HG03520 (cell line): ENCODE measurements at regions not wholly inside any gene's neighbourhood (a gene's known extent, or its start where the extent isn't known, plus 50 kb on each side); places are given as distances from the start of the nearest gene placed in this dataset.

Source experiments
- ATAC-seq: cut with Tn5 transposase; IDR thresholded peaks from one replicate; pipeline ENCODE4 v1.9.1; 2021; ENCODE audit warnings: mild to moderate bottlenecking, moderate library complexity; ENCODE audit not compliant: unreplicated experiment

DNA sequence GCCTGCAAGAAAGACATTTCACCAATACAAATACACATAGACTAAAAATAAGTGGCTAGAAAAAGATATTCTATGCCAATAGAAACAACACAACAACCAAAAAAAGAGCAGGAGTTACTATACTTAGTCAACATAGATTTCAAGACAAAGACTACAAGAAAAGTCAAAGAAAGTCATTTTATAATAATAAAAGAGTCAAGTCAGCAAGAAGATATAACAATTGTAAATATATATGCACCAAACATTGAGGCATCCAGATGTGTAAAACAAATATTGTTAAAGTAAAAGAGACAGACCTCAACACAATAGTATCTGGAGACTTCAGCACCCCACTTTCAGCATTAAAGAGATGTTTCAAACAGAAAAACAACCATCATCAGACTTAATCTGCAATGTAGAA, 104.6 kb downstream of the AMY1C start:
- ATAC-seq = no peak

DNA sequence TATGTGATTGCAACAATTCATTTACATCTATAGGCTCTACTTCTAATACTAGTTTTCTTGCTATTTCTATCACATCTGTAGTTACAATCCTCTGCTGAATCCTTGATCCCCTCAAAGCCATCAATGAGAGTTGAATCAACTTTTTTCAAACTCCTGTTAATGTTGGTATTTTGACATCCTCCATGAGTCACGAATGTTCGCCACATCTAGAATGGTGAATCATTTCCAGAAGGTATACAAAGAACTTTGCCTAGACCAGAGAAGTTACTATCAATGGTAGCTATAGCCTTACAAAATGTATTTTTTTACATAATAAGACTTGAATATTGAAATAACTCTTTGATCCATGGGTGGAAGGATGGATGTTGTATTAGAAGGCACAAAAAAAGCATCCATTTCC, 110.0 kb downstream of the AMY1C start:
- ATAC-seq = no peak

DNA sequence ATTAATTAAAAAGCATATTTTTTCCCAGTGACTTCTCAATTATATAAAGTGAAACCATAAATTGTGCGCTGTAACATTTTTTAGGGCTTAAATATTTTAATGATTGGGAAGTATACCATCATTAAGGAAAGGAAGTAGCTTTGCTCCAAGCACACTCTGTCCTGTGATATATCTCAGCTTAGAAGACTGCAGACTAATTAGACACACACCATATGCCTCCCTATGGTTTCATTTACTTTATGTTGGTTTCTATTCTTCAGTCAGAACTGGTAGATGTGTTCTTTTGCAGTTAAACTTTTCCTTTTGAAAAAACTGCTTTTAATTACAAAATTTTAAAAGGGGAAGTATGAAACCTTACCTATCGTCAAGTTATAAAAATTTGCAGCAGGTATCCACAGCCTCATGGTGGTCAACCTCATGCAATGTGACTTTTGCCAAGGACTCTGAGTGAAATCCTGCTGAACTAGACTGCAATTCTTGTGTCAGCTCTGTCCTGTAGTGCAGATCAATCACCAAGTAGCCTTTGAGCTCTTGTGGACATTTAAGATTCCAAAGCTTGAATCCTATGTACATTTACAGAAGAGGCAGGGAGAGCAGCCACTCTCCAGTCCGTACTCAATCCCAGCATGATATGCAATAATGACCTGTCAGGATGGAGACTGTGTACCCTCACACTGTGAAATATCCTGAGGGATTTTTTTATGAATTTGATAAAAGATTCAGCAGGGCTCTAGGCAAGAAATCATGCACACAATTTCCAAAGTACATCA, 149.1 kb downstream of the AMY1C start:
- ATAC-seq = no peak

GRCh38 chr1:103900005-103900404, 150.3 kb downstream of the AMY1C start:
- ATAC-seq = no peak

DNA sequence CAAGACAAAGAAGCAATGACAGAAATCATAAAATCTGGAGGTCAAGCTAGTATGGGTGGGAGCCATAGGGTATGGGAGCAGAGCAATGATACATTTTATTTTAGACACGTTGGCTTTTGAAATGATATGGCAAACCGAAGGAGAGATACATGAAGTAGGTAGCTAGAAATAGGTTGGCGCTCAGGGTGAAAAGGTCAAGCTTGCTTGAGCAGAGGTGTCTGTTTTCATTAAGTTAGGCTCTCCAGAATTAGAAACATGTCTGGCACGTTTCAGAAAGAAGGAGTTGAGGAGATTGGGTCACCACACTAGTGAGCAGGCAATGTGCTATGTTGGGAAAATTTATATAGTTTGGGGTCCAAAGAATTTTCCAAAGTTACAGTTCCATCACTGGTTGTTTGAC, 151.4 kb downstream of the AMY1C start:
- no peak for ATAC-seq

GRCh38 chr1:103905363-103905762, 155.7 kb downstream of the AMY1C start:
- ATAC-seq = no peak

DNA sequence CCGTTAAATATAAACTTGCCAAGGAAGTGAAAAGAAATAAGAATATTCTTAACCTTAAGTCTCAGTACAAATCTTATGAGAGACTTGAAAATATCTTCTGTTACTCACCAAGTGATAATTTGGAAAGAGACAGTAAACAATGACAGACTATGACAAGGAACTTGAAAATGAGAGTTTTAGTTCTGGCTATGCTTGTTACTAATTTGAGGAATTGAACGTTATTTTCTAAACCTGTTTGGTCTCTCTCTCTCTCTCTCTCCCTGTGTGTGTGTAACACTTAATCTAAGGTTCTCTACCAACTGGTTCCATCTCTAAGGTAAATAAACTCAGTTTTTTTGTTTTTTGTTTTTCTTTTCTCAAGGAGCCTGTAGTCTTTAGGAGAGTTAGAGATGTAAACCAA, 161.8 kb downstream of the AMY1C start:
- ATAC-seq = peak; percentile 50

DNA sequence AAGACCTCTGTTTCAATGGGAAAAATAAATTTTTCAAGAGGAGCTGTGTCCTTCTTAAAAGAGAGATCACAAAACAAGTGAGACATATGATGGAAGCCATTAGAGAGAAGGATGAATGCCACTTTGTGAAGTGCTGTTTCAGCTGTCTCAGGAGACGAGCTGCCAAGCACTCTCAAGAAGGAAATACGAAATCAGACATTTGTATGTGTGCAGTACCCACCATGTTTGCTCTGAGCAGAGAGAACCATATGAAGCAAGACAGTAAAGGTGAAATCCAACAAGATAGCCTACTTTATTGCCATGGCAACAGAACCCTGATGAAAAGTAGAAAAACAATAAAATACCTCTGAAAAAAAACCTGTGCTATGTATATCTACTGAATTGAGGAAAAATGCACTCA, 168.1 kb downstream of the AMY1C start:
- no peak for ATAC-seq

DNA sequence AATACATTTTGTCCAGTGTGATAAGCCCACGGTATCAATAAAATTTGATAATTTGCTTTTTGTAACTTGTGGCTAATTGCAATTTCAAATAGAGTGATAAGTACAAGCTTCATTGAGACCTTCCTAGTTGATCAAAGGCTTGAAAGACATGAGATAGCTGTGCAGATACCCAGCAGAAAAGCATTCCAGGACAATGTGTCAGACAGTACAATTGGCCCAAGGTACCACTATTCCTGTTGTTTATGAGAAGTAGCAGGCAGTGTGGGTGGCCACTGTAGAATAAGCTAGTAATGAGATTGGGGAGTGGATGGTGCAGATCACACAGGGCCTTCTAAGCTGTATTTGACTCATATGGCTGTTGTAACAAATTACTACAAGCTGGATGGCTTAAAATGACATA, 182.2 kb downstream of the AMY1C start:
- no peak for ATAC-seq

DNA sequence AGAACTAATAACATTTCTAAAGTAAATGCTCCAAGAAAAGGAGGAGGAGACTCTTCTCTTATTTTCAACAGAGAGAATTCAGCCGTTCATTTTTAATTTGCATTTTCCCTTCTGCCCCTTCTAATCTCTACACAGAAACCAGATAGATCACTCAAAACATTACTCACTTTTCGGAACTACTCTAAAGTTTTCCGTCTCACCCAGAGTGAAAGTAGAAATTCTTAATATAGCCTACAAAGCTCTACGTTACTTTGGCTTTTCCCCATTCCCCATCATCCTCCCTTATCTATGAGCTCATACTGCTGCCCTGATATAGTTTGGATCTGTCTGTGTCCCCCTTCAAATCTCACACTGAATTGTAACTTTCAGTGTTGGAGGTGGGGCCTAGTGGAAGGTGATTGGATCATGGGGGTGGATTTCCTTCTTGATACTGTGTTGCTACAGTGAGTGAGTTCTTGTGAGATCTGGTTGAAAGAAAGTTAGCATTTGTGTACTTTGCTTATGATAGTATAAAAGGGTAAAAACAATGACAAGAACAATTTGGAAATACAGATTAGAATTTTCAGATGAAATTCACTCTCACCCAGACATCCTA, 188.2 kb downstream of the AMY1C start:
- peak; percentile 96 for ATAC-seq

GRCh38 chr1:103941086-103941485, 191.4 kb downstream of the AMY1C start:
- no peak for ATAC-seq

GRCh38 chr1:103942029-103942428, 192.3 kb downstream of the AMY1C start:
- ATAC-seq = no peak

GRCh38 chr1:103945774-103946173, 196.1 kb downstream of the AMY1C start:
- ATAC-seq = no peak

DNA sequence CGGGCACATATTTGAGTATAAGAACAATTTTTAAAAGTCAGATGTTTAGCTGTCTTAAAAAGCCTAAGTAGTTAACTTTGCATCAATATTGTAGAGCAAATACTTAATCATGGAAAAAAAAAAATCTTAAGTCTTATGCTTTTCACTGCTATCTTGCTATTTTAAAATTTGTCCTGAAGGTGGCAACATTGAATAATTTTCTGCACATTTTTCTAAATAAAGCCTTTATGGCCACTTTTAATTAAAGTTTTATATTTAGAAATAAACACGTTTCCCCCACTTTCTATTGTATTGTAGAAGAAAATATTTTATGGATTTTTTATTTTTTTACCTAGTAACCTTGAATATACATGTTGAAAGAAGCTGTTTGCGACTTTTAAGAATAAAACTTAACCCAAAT, 198.8 kb downstream of the AMY1C start:
- ATAC-seq = no peak

GRCh38 chr1:103949779-103950178, 200.1 kb downstream of the AMY1C start:
- ATAC-seq = no peak

- no peak for ATAC-seq
Observed at GRCh38 chr1:103953386-103953785, 203.7 kb downstream of the AMY1C start.

- peak; percentile 65 for ATAC-seq
Observed at GRCh38 chr1:103958699-103959098, 209.0 kb downstream of the AMY1C start.

DNA sequence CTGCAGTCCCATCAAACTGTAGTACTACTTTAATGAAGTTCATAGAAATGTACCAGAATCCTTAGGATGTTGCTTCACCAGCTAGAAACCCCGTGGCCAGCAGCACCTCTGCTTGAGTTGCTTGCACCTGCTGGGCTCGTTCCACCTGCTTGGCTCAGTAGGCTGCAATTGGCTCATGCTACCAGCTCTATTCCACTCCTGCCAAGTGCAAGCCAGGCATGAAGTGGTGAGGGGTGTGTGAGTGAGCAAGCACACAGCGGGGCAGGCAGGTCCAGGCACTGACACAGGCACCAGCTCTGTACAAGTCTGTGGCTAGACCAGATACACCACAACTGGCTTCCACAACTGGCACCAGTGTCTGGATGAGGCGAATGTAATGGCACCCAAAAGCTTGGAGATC, 209.9 kb downstream of the AMY1C start:
- no peak for ATAC-seq

- ATAC-seq = no peak
Observed at GRCh38 chr1:103960045-103960444, 210.3 kb downstream of the AMY1C start.

- no peak for ATAC-seq
Observed at GRCh38 chr1:103960710-103961109, 211.0 kb downstream of the AMY1C start.

DNA sequence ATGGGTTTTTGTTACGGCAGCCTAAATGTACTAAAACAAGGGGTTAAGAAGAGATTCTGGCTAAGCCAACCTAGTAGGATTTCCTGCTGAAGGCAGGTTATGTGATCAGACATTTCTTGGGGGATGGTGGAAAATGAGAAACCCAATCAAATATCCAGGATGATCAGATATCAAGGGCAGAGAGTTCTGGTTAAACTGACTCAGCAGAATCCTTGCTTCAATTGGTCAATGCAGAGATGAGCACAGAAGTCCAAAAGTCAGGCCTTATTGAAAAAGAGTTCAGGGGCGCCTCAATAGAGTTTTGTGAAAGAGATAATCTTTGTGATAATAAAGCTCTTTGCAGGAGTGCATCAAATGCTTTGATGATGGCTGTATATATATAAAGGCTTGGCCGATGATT, 237.1 kb downstream of the AMY1C start:
- no peak for ATAC-seq

- ATAC-seq = no peak
Observed at GRCh38 chr1:103997631-103998030, 247.9 kb downstream of the AMY1C start.
